ENCODE measurements at regions not wholly inside any gene's neighbourhood (a gene's known extent, or its start where the extent isn't known, plus 50 kb on each side); places are given as distances from the start of the nearest gene placed in this dataset.

- no peak overlapping the region for H3K4me3 ChIP-seq (ENCODE audit: low read depth, low read length)
- DNase-seq (ENCODE audit: low read depth), result no peak
- TF ChIP-seq, protein P1, sequence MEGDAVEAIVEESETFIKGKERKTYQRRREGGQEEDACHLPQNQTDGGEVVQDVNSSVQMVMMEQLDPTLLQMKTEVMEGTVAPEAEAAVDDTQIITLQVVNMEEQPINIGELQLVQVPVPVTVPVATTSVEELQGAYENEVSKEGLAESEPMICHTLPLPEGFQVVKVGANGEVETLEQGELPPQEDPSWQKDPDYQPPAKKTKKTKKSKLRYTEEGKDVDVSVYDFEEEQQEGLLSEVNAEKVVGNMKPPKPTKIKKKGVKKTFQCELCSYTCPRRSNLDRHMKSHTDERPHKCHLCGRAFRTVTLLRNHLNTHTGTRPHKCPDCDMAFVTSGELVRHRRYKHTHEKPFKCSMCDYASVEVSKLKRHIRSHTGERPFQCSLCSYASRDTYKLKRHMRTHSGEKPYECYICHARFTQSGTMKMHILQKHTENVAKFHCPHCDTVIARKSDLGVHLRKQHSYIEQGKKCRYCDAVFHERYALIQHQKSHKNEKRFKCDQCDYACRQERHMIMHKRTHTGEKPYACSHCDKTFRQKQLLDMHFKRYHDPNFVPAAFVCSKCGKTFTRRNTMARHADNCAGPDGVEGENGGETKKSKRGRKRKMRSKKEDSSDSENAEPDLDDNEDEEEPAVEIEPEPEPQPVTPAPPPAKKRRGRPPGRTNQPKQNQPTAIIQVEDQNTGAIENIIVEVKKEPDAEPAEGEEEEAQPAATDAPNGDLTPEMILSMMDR (IDR thresholded peaks at IDR 0.05; ENCODE audit: control insufficient read depth, extremely low read depth, insufficient read depth), result no peak
Measured at GRCh38 chrX:3550871-3551270, 162.6 kb downstream of the PRKX start.

DNA sequence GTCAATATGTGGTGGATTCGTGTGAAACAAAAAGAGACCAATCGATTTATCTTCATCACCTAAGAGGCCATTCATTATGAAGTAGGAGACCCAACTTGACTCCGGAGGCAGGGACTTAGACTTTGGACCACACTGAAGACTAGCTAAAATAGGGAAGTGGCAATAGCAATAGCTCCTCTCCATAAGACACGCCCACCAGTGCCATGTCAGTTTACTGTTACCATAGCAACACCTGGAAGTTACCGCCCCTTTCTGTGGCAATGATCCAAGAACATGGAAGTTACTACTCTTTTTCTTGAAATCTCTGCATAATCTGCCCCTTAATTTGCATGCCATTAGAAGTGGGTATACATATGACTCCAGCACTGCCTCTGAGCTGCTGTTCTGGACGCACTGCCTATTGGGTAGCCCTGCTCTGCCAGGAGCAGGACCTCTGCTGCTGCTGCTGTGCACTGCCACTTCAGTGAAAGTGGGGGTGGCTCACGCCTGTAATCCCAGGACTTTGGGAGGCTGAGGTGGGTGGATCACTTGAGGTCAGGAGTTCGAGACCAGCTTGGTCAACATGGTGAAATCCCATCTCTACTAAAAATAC lies 163.2 kb downstream of the PRKX start:
- DNase-seq (ENCODE audit: low read depth), result no peak
- TF ChIP-seq, protein P1 (IDR thresholded peaks at IDR 0.05; ENCODE audit: control insufficient read depth, extremely low read depth, insufficient read depth), result no peak
- no peak overlapping the region for H3K4me3 ChIP-seq (ENCODE audit: low read depth, low read length)

DNA sequence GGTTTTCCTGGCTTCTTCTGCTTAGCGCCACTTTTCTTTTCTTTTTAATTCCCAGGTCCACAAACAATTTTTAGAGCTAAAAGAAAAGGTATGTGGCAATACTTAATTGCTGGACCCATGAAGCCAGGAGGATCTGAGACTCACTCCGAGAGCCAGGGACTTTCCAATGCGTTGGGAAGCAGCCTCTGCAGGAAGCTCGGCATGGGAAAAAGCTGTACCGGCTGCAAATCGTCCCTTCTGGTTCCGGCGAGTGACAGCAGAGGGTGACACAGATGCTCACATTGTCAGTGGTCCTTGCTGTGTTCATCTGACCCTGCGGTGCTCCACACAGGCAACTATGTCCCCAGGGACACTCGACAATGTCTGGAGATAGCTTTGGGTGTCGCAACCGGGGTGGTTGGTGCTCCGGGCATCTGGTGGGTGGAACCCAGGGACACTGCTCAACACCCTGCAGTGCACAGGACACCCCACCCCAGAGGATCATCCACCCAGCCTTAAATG lies 164.0 kb downstream of the PRKX start:
- TF ChIP-seq, protein P1 (IDR thresholded peaks at IDR 0.05; ENCODE audit: control insufficient read depth, extremely low read depth, insufficient read depth), result no peak
- peak overlapping the region; percentile 29 for H3K4me3 ChIP-seq (ENCODE audit: low read depth, low read length)
- DNase-seq (ENCODE audit: low read depth), result no peak

GRCh38 chrX:3548765-3549391 lies 164.6 kb downstream of the PRKX start:
- H3K4me3 ChIP-seq (ENCODE audit: low read depth, low read length), result peak overlapping the region; percentile 29
- DNase-seq (ENCODE audit: low read depth), result peak; percentile 13
- TF ChIP-seq, protein P1 (IDR thresholded peaks at IDR 0.05; ENCODE audit: control insufficient read depth, extremely low read depth, insufficient read depth), result peak; percentile 48

- H3K4me3 ChIP-seq (ENCODE audit: low read depth, low read length), result no peak overlapping the region
- TF ChIP-seq, protein P1 (IDR thresholded peaks at IDR 0.05; ENCODE audit: control insufficient read depth, extremely low read depth, insufficient read depth), result no peak
- DNase-seq (ENCODE audit: low read depth), result no peak
Measured at GRCh38 chrX:3545901-3546300, 167.5 kb downstream of the PRKX start.

DNA sequence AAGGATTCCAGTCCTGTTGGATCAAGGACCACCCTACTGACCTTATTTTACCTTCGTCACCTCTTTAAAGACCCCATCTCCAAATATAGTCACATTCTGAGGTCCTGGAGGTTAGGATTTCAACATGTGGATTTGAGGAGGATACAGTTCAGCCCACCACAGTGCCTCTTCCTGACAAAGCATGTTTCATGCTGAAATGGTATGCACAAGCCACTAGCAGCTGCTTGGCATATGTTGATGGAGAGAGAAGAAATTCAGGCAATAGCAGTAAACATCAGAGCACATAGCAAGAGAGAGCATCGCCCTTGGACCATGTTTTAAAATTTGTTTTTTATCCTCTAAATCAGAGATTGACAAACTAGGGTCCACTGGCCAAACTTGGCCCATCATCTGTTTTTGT lies 172.1 kb downstream of the PRKX start:
- no peak overlapping the region for H3K4me3 ChIP-seq (ENCODE audit: low read depth, low read length)
- TF ChIP-seq, protein P1 (IDR thresholded peaks at IDR 0.05; ENCODE audit: control insufficient read depth, extremely low read depth, insufficient read depth), result no peak
- no peak for DNase-seq (ENCODE audit: low read depth)
